Astrocyte of the spinal cord (primary cell): ENCODE measurements at regions not wholly inside any gene's neighbourhood (a gene's known extent, or its start where the extent isn't known, plus 50 kb on each side); places are given as distances from the start of the nearest gene placed in this dataset.
A peak's percentile ranks its signal among the peaks of the same experiment; 100 is the strongest.

ENCODE experiments used
- DNase-seq: peaks from one replicate; pipeline ENCODE4 v3.0.0; 2011; ENCODE audit warnings: low read depth, low spot score
- H3K4me3 ChIP-seq: 2 replicates; pipeline ENCODE4 v1.5.1; 2011; ENCODE audit warnings: low read depth, mild to moderate bottlenecking, low read length, moderate library complexity
- CTCF ChIP-seq: IDR thresholded peaks from 2 replicates; pipeline ENCODE4 v1.5.1; 2012; ENCODE audit warnings: low read depth, mild to moderate bottlenecking, low read length, inconsistent platforms
- in situ Hi-C: cut with HindIII; loops from 2 replicates; pipeline ENCODE4 v1.10.0; 2017; ENCODE audit warnings: low sequenced_read_pairs

DNA sequence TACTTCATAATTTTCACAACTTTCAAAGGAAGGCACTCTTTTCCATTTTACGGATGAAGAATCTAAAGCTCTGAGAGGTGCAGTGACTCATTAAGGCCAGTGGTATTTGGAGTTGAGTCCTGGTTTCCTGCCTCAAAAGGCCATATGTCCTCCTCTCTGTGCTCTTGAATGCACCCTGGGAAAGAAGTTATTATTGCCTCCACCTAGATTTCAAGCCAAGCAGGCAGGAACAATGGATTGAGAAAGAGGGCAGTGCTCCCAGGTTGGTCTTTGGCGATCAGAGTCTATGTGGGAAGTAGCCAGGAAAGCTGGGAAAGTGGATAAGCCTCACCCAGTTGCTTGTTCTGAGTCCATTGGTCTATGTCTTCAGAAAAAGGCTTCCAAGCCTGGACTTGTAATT, 165.0 kb downstream of the MAFB start:
- no peak for DNase-seq
- TF ChIP-seq CTCF, result no peak
- no peak overlapping the region for H3K4me3 ChIP-seq
- in situ Hi-C loops, result no loop called here

DNA sequence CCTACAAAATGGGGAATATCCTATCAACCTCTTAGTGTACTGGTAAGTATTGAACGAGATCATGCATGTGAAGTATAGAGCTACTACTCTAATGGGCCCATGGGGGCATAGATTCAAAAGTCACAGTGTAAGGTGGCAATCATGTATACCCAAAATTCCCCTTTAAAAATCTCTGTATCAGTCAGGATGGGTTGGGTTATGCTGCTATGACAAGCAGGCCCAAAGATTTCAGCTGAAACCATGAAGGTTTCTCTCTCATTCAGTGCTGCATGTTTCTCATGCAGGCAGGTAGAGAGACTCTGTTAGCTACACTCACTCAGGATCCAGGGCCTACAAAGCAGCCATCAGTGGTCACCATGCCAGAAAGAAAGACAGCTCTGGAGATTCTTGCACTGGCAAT, 166.6 kb downstream of the MAFB start:
- TF ChIP-seq CTCF, result no peak
- in situ Hi-C loops, result no loop called here
- no peak overlapping the region for H3K4me3 ChIP-seq
- DNase-seq, result no peak

DNA sequence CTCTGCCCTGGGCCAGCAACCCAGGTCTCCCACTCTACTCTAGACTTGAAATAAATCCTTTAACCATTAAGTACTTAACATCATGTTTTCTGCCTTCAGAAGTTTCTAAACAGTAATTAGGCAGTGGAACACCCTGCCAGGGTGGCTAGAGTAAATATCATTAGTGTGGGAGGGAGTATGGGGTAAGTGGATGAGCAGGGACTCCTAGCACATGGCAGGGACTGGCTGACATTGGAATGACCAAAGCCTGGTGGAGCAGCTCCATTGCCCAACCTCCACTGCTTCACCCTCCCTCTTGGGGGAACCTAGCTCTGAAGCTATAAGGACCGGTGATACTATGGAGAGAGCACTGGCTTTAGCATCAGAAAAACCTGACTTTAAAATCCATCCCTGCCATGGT, 167.1 kb downstream of the MAFB start:
- no peak overlapping the region for H3K4me3 ChIP-seq
- no peak for DNase-seq
- no peak for TF ChIP-seq CTCF
- in situ Hi-C loops, result no loop called here

GRCh38 chr20:40519918-40520317, 169.1 kb downstream of the MAFB start:
- no peak for DNase-seq
- in situ Hi-C loops, result no loop called here
- TF ChIP-seq CTCF, result no peak
- H3K4me3 ChIP-seq, result no peak overlapping the region

- in situ Hi-C loops, result no loop called here
- no peak overlapping the region for H3K4me3 ChIP-seq
- DNase-seq, result peak; percentile 51
- TF ChIP-seq CTCF, result no peak
Observed at GRCh38 chr20:40512994-40513393, 176.0 kb downstream of the MAFB start.

GRCh38 chr20:40512591-40512990, 176.4 kb downstream of the MAFB start:
- no peak for TF ChIP-seq CTCF
- in situ Hi-C loops, result no loop called here
- DNase-seq, result no peak
- H3K4me3 ChIP-seq, result no peak overlapping the region

DNA sequence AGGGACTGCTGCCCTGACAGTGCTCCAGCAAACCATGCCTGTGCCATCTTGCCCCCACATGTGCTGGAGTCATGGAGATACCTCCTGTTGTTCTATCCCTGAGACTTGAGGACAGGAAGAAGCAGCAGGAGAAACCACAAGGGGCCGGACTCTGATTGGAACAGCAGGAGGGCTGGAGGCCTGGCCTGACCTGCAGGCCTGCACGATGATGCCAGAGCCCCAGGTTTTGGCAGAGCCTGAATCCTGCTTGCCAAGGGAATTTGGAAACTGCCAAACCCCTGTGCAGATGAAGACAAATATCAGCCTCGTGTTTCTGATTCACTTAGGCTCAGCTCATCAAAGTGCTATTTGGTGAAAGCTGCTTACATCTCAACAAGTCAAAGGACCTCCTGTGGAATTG, 177.6 kb downstream of the MAFB start:
- in situ Hi-C loops, result no loop called here
- DNase-seq, result peak; percentile 88
- TF ChIP-seq CTCF, result no peak
- H3K4me3 ChIP-seq, result no peak overlapping the region
